ENCODE measurements at regions not wholly inside any gene's neighbourhood (a gene's known extent, or its start where the extent isn't known, plus 50 kb on each side); places are given as distances from the start of the nearest gene placed in this dataset.

DNA sequence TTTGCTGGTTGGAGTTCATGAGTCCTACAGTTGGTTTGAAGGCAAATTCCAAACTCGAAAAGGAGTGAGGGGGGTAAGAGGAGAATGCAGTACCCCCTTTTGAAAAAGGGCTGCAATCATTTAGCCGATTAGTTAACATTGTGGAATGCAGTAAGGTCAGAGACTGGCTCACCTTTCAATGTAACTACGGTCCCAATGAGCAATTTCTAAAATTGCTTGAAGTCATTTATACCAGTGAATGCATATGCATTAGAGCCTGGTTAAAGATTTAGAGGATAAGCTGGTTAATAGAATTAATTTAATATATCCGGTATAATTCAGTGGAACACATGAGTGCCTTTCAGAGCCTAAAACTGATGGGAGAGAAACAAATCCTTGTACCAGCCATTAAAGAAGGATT, 172.6 kb upstream of the PAPPA start:
- H3K27ac ChIP-seq (ENCODE audit: low read depth in 2 of 2, low read length in 1 of 2): no peak overlapping the region
- 82 to 84% methylated on average over 4 of the region's 4 CpGs for WGBS, 2 donors
- H3K36me3 ChIP-seq (ENCODE audit: control insufficient read depth in 2 of 2, insufficient read depth in 2 of 2, low read length in 1 of 2): no peaks in the 10 kb centered on the region

GRCh38 chr9:115983366-115983765, 170.2 kb upstream of the PAPPA start:
- WGBS, 2 donors: 91 to 95% methylated on average over 6 of the region's 6 CpGs
- Histone ChIP-seq H3K27ac (ENCODE audit: low read depth in 2 of 2, low read length in 1 of 2) (no peak overlapping the region), H3K4me1 (ENCODE audit: control insufficient read depth in 2 of 2, insufficient read depth in 2 of 2, low read length in 1 of 2) (no peaks in the 10 kb centered on the region), H3K4me3 (ENCODE audit: low read depth in 1 of 2, low read length in 2 of 2) (no peak overlapping the region), H3K27me3 (ENCODE audit: control insufficient read depth in 1 of 2, insufficient read depth in 2 of 2, low read length in 2 of 2) (no peaks in the 10 kb centered on the region), H3K36me3 (ENCODE audit: control insufficient read depth in 2 of 2, insufficient read depth in 2 of 2, low read length in 1 of 2) (no peaks in the 10 kb centered on the region), H3K9me3 (ENCODE audit: control insufficient read depth in 2 of 2, insufficient read depth in 1 of 2, low read depth in 1 of 2, low read length in 1 of 2) (no peaks in the 10 kb centered on the region)

More for the DNA sequence above, 172.6 kb upstream of the PAPPA start:
- no peaks in the 10 kb centered on the region for H3K4me1 ChIP-seq (ENCODE audit: control insufficient read depth in 2 of 2, insufficient read depth in 2 of 2, low read length in 1 of 2)
- H3K27me3 ChIP-seq (ENCODE audit: control insufficient read depth in 1 of 2, insufficient read depth in 2 of 2, low read length in 2 of 2): no peaks in the 10 kb centered on the region
- H3K4me3 ChIP-seq (ENCODE audit: low read depth in 1 of 2, low read length in 2 of 2): no peak overlapping the region
- H3K9me3 ChIP-seq (ENCODE audit: control insufficient read depth in 2 of 2, insufficient read depth in 1 of 2, low read depth in 1 of 2, low read length in 1 of 2): no peaks in the 10 kb centered on the region

DNA sequence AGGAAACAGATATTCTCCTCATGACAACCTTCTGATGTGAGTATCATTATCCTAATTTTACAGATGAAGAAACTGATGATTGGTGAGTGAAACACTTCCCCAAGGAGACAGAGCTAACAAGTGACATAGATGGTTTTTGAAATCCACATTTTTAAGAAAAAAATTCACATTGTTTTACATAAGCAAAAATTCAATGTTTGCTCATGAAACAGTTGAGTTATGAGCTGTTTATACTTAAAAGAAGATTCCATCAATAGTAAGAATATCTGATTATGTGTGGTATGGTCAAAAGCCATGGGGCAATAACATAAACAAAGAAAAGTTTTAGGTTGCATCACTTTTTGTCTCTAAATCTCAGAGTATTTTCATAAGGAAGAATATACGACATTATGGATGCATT, 167.9 kb upstream of the PAPPA start:
- WGBS, 2 donors: 92 to 94% methylated on average over 1 of the region's 1 CpG
- no peaks in the 10 kb centered on the region for H3K9me3 ChIP-seq (ENCODE audit: control insufficient read depth in 2 of 2, insufficient read depth in 1 of 2, low read depth in 1 of 2, low read length in 1 of 2)

DNA sequence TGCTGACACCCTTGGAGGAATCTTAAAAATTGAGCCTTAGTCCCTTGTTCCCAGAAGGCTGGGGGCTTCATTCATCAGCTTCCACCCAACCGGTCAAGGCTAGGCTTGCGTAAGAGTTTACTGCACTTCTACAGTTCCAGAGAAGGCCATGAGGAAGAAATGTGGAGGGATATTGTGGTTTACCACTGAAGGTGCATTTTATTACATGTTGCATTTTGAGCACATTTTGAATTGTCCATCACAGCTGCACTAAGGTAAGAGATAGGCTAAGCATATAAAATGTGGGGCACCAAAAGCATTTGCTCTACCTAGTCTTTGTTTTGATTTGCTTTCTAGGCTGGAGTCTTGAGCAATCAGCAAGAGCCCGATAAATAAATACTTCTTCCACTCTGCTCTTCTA, 167.1 kb upstream of the PAPPA start:
- Histone ChIP-seq H3K4me3 (ENCODE audit: low read depth in 1 of 2, low read length in 2 of 2) (no peak overlapping the region), H3K9me3 (ENCODE audit: control insufficient read depth in 2 of 2, insufficient read depth in 1 of 2, low read depth in 1 of 2, low read length in 1 of 2) (no peaks in the 10 kb centered on the region), H3K27ac (ENCODE audit: low read depth in 2 of 2, low read length in 1 of 2) (no peak overlapping the region), H3K36me3 (ENCODE audit: control insufficient read depth in 2 of 2, insufficient read depth in 2 of 2, low read length in 1 of 2) (no peaks in the 10 kb centered on the region), H3K4me1 (ENCODE audit: control insufficient read depth in 2 of 2, insufficient read depth in 2 of 2, low read length in 1 of 2) (no peaks in the 10 kb centered on the region), H3K27me3 (ENCODE audit: control insufficient read depth in 1 of 2, insufficient read depth in 2 of 2, low read length in 2 of 2) (no peaks in the 10 kb centered on the region)
- WGBS, 2 donors: 86 to 96% methylated on average over 3 of the region's 3 CpGs

More for the DNA sequence above, 167.9 kb upstream of the PAPPA start:
- Histone ChIP-seq H3K36me3 (ENCODE audit: control insufficient read depth in 2 of 2, insufficient read depth in 2 of 2, low read length in 1 of 2) (no peaks in the 10 kb centered on the region), H3K27ac (ENCODE audit: low read depth in 2 of 2, low read length in 1 of 2) (no peak overlapping the region), H3K4me1 (ENCODE audit: control insufficient read depth in 2 of 2, insufficient read depth in 2 of 2, low read length in 1 of 2) (no peaks in the 10 kb centered on the region), H3K27me3 (ENCODE audit: control insufficient read depth in 1 of 2, insufficient read depth in 2 of 2, low read length in 2 of 2) (no peaks in the 10 kb centered on the region), H3K4me3 (ENCODE audit: low read depth in 1 of 2, low read length in 2 of 2) (no peak overlapping the region)

- no peak overlapping the region for H3K27ac ChIP-seq (ENCODE audit: low read depth in 2 of 2, low read length in 1 of 2)
- no peaks in the 10 kb centered on the region for H3K4me1 ChIP-seq (ENCODE audit: control insufficient read depth in 2 of 2, insufficient read depth in 2 of 2, low read length in 1 of 2)
- no peak overlapping the region for H3K4me3 ChIP-seq (ENCODE audit: low read depth in 1 of 2, low read length in 2 of 2)
- H3K9me3 ChIP-seq (ENCODE audit: control insufficient read depth in 2 of 2, insufficient read depth in 1 of 2, low read depth in 1 of 2, low read length in 1 of 2): no peaks in the 10 kb centered on the region
- H3K36me3 ChIP-seq (ENCODE audit: control insufficient read depth in 2 of 2, insufficient read depth in 2 of 2, low read length in 1 of 2): no peaks in the 10 kb centered on the region
- no peaks in the 10 kb centered on the region for H3K27me3 ChIP-seq (ENCODE audit: control insufficient read depth in 1 of 2, insufficient read depth in 2 of 2, low read length in 2 of 2)
- 80 to 82% methylated on average over 2 of the region's 2 CpGs for WGBS, 2 donors
These were observed 164.9 kb upstream of the PAPPA start for GRCh38 chr9:115988701-115989100.

GRCh38 chr9:115989831-115990230, 163.8 kb upstream of the PAPPA start:
- Histone ChIP-seq H3K27ac (ENCODE audit: low read depth in 2 of 2, low read length in 1 of 2) (no peak overlapping the region), H3K4me1 (ENCODE audit: control insufficient read depth in 2 of 2, insufficient read depth in 2 of 2, low read length in 1 of 2) (no peaks in the 10 kb centered on the region), H3K4me3 (ENCODE audit: low read depth in 1 of 2, low read length in 2 of 2) (no peak overlapping the region), H3K27me3 (ENCODE audit: control insufficient read depth in 1 of 2, insufficient read depth in 2 of 2, low read length in 2 of 2) (no peaks in the 10 kb centered on the region), H3K9me3 (ENCODE audit: control insufficient read depth in 2 of 2, insufficient read depth in 1 of 2, low read depth in 1 of 2, low read length in 1 of 2) (no peaks in the 10 kb centered on the region), H3K36me3 (ENCODE audit: control insufficient read depth in 2 of 2, insufficient read depth in 2 of 2, low read length in 1 of 2) (no peaks in the 10 kb centered on the region)
- WGBS, 2 donors: 71 to 84% methylated on average over 4 of the region's 4 CpGs

GRCh38 chr9:115992834-115993233, 160.8 kb upstream of the PAPPA start:
- H3K4me1 ChIP-seq (ENCODE audit: control insufficient read depth in 2 of 2, insufficient read depth in 2 of 2, low read length in 1 of 2): no peaks in the 10 kb centered on the region
- H3K27me3 ChIP-seq (ENCODE audit: control insufficient read depth in 1 of 2, insufficient read depth in 2 of 2, low read length in 2 of 2): no peaks in the 10 kb centered on the region
- no peaks in the 10 kb centered on the region for H3K9me3 ChIP-seq (ENCODE audit: control insufficient read depth in 2 of 2, insufficient read depth in 1 of 2, low read depth in 1 of 2, low read length in 1 of 2)
- no peak overlapping the region for H3K4me3 ChIP-seq (ENCODE audit: low read depth in 1 of 2, low read length in 2 of 2)
- H3K27ac ChIP-seq (ENCODE audit: low read depth in 2 of 2, low read length in 1 of 2): no peak overlapping the region
- H3K36me3 ChIP-seq (ENCODE audit: control insufficient read depth in 2 of 2, insufficient read depth in 2 of 2, low read length in 1 of 2): no peaks in the 10 kb centered on the region
- WGBS, 2 donors: 77 to 80% methylated on average over 4 of the region's 4 CpGs

DNA sequence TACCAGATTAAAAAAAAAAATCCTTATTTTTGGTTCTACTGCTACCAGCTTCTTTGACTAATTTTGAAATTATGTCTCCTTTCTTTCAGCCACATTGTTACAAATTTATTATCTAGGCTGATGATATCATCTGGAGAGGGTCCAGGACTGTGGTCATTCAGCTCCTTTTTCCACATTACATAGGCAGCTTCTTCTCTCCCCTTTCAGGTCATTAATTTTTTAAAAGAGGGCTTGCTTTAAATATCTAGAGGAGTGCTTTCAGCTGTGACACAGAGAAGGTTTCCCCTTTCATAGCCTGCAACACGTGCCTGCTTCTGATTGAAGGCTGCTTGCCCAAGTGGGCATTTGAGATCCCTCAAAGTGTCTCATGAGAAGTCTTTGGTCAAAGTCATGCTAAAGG, 155.7 kb upstream of the PAPPA start:
- Histone ChIP-seq H3K27me3 (ENCODE audit: control insufficient read depth in 1 of 2, insufficient read depth in 2 of 2, low read length in 2 of 2) (no peaks in the 10 kb centered on the region), H3K9me3 (ENCODE audit: control insufficient read depth in 2 of 2, insufficient read depth in 1 of 2, low read depth in 1 of 2, low read length in 1 of 2) (no peaks in the 10 kb centered on the region), H3K4me3 (ENCODE audit: low read depth in 1 of 2, low read length in 2 of 2) (no peak overlapping the region), H3K36me3 (ENCODE audit: control insufficient read depth in 2 of 2, insufficient read depth in 2 of 2, low read length in 1 of 2) (no peaks in the 10 kb centered on the region), H3K4me1 (ENCODE audit: control insufficient read depth in 2 of 2, insufficient read depth in 2 of 2, low read length in 1 of 2) (no peaks in the 10 kb centered on the region), H3K27ac (ENCODE audit: low read depth in 2 of 2, low read length in 1 of 2) (no peak overlapping the region)
- WGBS, 2 donors: 73 to 74% methylated on average over 1 of the region's 1 CpG

DNA sequence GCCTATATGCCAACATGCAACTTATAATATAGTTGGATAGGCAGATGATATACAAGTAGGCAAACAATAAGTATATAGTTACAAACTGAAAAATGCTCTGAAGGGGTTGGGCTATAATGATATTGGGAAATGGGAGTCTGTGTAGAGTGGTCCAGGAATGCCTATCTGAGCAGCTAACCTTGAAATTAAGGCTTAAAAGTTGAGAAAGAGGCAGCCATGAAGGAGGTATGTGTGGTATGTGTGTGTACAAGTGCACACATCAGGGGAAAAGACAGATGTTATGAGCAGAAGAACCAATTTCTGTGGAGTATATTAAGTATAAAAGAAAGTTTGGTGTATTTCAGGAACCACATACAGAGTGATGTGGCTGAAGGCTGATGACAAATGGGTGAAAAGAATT, 154.9 kb upstream of the PAPPA start:
- Histone ChIP-seq H3K27me3 (ENCODE audit: control insufficient read depth in 1 of 2, insufficient read depth in 2 of 2, low read length in 2 of 2) (no peaks in the 10 kb centered on the region), H3K27ac (ENCODE audit: low read depth in 2 of 2, low read length in 1 of 2) (no peak overlapping the region), H3K9me3 (ENCODE audit: control insufficient read depth in 2 of 2, insufficient read depth in 1 of 2, low read depth in 1 of 2, low read length in 1 of 2) (no peaks in the 10 kb centered on the region), H3K36me3 (ENCODE audit: control insufficient read depth in 2 of 2, insufficient read depth in 2 of 2, low read length in 1 of 2) (no peaks in the 10 kb centered on the region), H3K4me1 (ENCODE audit: control insufficient read depth in 2 of 2, insufficient read depth in 2 of 2, low read length in 1 of 2) (no peaks in the 10 kb centered on the region), H3K4me3 (ENCODE audit: low read depth in 1 of 2, low read length in 2 of 2) (no peak overlapping the region)

- Histone ChIP-seq H3K27me3 (ENCODE audit: control insufficient read depth in 1 of 2, insufficient read depth in 2 of 2, low read length in 2 of 2) (no peaks in the 10 kb centered on the region), H3K36me3 (ENCODE audit: control insufficient read depth in 2 of 2, insufficient read depth in 2 of 2, low read length in 1 of 2) (no peaks in the 10 kb centered on the region), H3K4me1 (ENCODE audit: control insufficient read depth in 2 of 2, insufficient read depth in 2 of 2, low read length in 1 of 2) (no peaks in the 10 kb centered on the region), H3K4me3 (ENCODE audit: low read depth in 1 of 2, low read length in 2 of 2) (no peak overlapping the region), H3K9me3 (ENCODE audit: control insufficient read depth in 2 of 2, insufficient read depth in 1 of 2, low read depth in 1 of 2, low read length in 1 of 2) (no peaks in the 10 kb centered on the region), H3K27ac (ENCODE audit: low read depth in 2 of 2, low read length in 1 of 2) (no peak overlapping the region)
- WGBS, 2 donors: 63 to 78% methylated on average over 2 of the region's 2 CpGs
These were observed 154.1 kb upstream of the PAPPA start for GRCh38 chr9:115999498-115999897.

Measured in esophagus (tissue), 2 donors.